Transverse colon (tissue), 4 donors: ENCODE measurements at regions not wholly inside any gene's neighbourhood (a gene's known extent, or its start where the extent isn't known, plus 50 kb on each side); places are given as distances from the start of the nearest gene placed in this dataset.

Source experiments
- DNase-seq: peaks from one replicate; pipeline ENCODE4 v3.0.0-alpha.2; 2019
- H3K27ac ChIP-seq, 4 donors: fragments of 200-600 bp; sonication (generic); 2 replicates each; pipeline ENCODE4 v1.5.1; 2016 to 2018; ENCODE audit warnings: inconsistent platforms in 4 of 4
- H3K27me3 ChIP-seq: fragments of 200-600 bp; sonication (generic); 2 replicates; pipeline ENCODE4 v1.5.1; 2017; ENCODE audit warnings: inconsistent platforms
- H3K36me3 ChIP-seq, 4 donors: fragments of 200-600 bp; sonication (generic); 2 replicates each; pipeline ENCODE4 v1.5.1; 2017 to 2019; ENCODE audit warnings: inconsistent platforms in 4 of 4
- H3K4me1 ChIP-seq, 4 donors: fragments of 200-600 bp; sonication (generic); 2 replicates each; pipeline ENCODE4 v1.5.1; 2017 to 2020; ENCODE audit warnings: inconsistent platforms in 4 of 4
- H3K4me3 ChIP-seq, 4 donors: fragments of 200-600 bp; sonication (generic); 1 replicate in 1 of 4; 2 replicates in 3 of 4; pipeline versions ENCODE4 v1.5.1 to v1.6.1; 2017 to 2019; ENCODE audit warnings: inconsistent platforms in 4 of 4
- H3K9me3 ChIP-seq, 2 donors: fragments of 200-600 bp; sonication (generic); 2 replicates each; pipeline ENCODE4 v1.5.1; 2017 to 2019; ENCODE audit warnings: inconsistent platforms in 2 of 2
- CTCF ChIP-seq, 5 experiments: fragments of 200-600 bp in 3 of 5; fragments of 450-650 bp in 2 of 5; sonication (generic) in 3 of 5; IDR thresholded peaks; 1 replicate in 2 of 5; 2 replicates in 3 of 5; pipeline ENCODE4 v1.5.1; 2016 to 2017; ENCODE audit warnings: antibody characterized with exemption in 5 of 5, inconsistent platforms in 3 of 5, mild to moderate bottlenecking in 2 of 5, moderate library complexity in 1 of 5
- EP300 ChIP-seq: sonication (generic); formaldehyde crosslinking; IDR thresholded peaks from one replicate; pipeline ENCODE4 v1.6.1; 2017; ENCODE audit warnings: antibody characterized with exemption, low read depth
- POLR2A ChIP-seq: fragments of 450-650 bp; IDR thresholded peaks from one replicate; pipeline ENCODE4 v1.6.1; 2016; ENCODE audit warnings: antibody characterized with exemption, mild to moderate bottlenecking, moderate library complexity
- POLR2AphosphoS5 ChIP-seq, 3 donors: sonication (generic); formaldehyde crosslinking; IDR thresholded peaks; one replicate each; pipeline ENCODE4 v1.6.1; 2016; ENCODE audit warnings: antibody characterized with exemption in 3 of 3
- WGBS, 2 donors: methylation state at CpG; one replicate each; pipeline ENCODE4 v1.1.5; 2018; ENCODE audit warnings: low coverage in 1 of 2; 5-methylcytosine and 5-hydroxymethylcytosine counted together
- in situ Hi-C, 4 donors: fragments of 200-750 bp; cut with MboI; loops; one replicate each; pipeline versions ENCODE4 v1.15.0 to v1.15.1; 2017; ENCODE audit warnings: low sequenced_read_pairs in 3 of 4, low pct_ligation_motif_present in 1 of 4, low pct_unique_long_range_greater_than_20kb in 1 of 4
- intact Hi-C: fragments of 100-400 bp; cut with DNase I; formaldehyde crosslinking; loops from one replicate; pipeline ENCODE4 v1.15.1; 2023; ENCODE audit warnings: low total_unique reads

- H3K4me3 ChIP-seq: no peak overlapping the region
- in situ Hi-C loops (no loop called here), intact Hi-C loops (no loop called here)
- H3K4me1 ChIP-seq: no peaks in the 10 kb centered on the region
- H3K36me3 ChIP-seq: no peaks in the 10 kb centered on the region
- no peaks in the 10 kb centered on the region for H3K9me3 ChIP-seq
- TF ChIP-seq CTCF (IDR thresholded peaks at IDR 0.05): no peak
- no peak for TF ChIP-seq POLR2A
- TF ChIP-seq POLR2AphosphoS5 (IDR thresholded peaks at IDR 0.05): no peak
- no peak for TF ChIP-seq EP300
- 57 to 64% methylated on average over 2 of the region's 2 CpGs for WGBS, 2 donors
- no peak overlapping the region for H3K27ac ChIP-seq
- no peak for DNase-seq
- H3K27me3 ChIP-seq: no peaks in the 10 kb centered on the region
Observed at GRCh38 chr9:74066128-74066527, 431.0 kb upstream of the RORB start.

- 61 to 69% methylated on average over 5 to 6 of the region's 6 CpGs for WGBS, 2 donors
- intact Hi-C loops (no loop called here), in situ Hi-C loops (no loop called here)
- Histone ChIP-seq H3K4me1 (no peaks in the 10 kb centered on the region), H3K27ac (no peak overlapping the region), H3K27me3 (no peaks in the 10 kb centered on the region), H3K9me3 (no peaks in the 10 kb centered on the region), H3K36me3 (no peaks in the 10 kb centered on the region), H3K4me3 (no peak overlapping the region)
- TF ChIP-seq EP300: no peak
- no peak for TF ChIP-seq POLR2AphosphoS5 (IDR thresholded peaks at IDR 0.05)
- TF ChIP-seq CTCF (IDR thresholded peaks at IDR 0.05): no peak
- DNase-seq: no peak
Observed at GRCh38 chr9:74066605-74067004, 430.5 kb upstream of the RORB start.

- Histone ChIP-seq H3K4me1 (no peaks in the 10 kb centered on the region), H3K36me3 (no peaks in the 10 kb centered on the region), H3K27me3 (no peaks in the 10 kb centered on the region), H3K4me3 (no peak overlapping the region), H3K9me3 (peaks cover 0 to 3% of the 10 kb centered on the region in 2 donors), H3K27ac (no peak overlapping the region)
- no peak for DNase-seq
- TF ChIP-seq POLR2AphosphoS5 (IDR thresholded peaks at IDR 0.05) (no peak), EP300 (no peak), POLR2A (no peak), CTCF (IDR thresholded peaks at IDR 0.05) (no peak)
- intact Hi-C loops (no loop called here), in situ Hi-C loops (loop anchor here in 1 of 4 donors (10.0 kb wide), 1 partner anchor 63 kb away; no protein-coding TSS in a partner anchor)
Observed at GRCh38 chr9:74071502-74071901, 425.6 kb upstream of the RORB start.

- H3K4me1 ChIP-seq: no peaks in the 10 kb centered on the region
- no peak overlapping the region for H3K27ac ChIP-seq
- H3K4me3 ChIP-seq: no peak overlapping the region
- H3K9me3 ChIP-seq: peaks cover 0 to 3% of the 10 kb centered on the region in 2 donors
- WGBS, 2 donors: 60 to 76% methylated on average over 1 to 7 of the region's 7 CpGs
- H3K36me3 ChIP-seq: no peaks in the 10 kb centered on the region
- TF ChIP-seq POLR2AphosphoS5 (IDR thresholded peaks at IDR 0.05): no peak
- no peak for TF ChIP-seq EP300
- TF ChIP-seq POLR2A: no peak
- no peak for TF ChIP-seq CTCF (IDR thresholded peaks at IDR 0.05)
- in situ Hi-C loops (loop anchor here in 1 of 4 donors (10.0 kb wide), 1 partner anchor 61 kb away; no protein-coding TSS in a partner anchor), intact Hi-C loops (no loop called here)
- no peak for DNase-seq
- H3K27me3 ChIP-seq: no peaks in the 10 kb centered on the region
Observed at GRCh38 chr9:74073897-74074296, 423.2 kb upstream of the RORB start.
